H9 (cell line): ENCODE measurements at regions not wholly inside any gene's neighbourhood (a gene's known extent, or its start where the extent isn't known, plus 50 kb on each side); places are given as distances from the start of the nearest gene placed in this dataset.

Experiments used
- DNase-seq: peaks from one replicate; pipeline ENCODE4 v3.0.0-alpha.2; 2017
- H2AFZ ChIP-seq: one replicate; pipeline ENCODE4 v1.6.1; 2013; ENCODE audit warnings: mild to moderate bottlenecking, low read length, control low read depth, moderate library complexity
- H2AK5ac ChIP-seq: 2 replicates; pipeline ENCODE4 v1.6.1; 2013; ENCODE audit warnings: low read length, control low read depth, mixed read lengths; ENCODE audit not compliant: insufficient read length
- H2BK120ac ChIP-seq: one replicate; pipeline ENCODE4 v1.6.1; 2013; ENCODE audit warnings: low read depth, mild to moderate bottlenecking, low read length, control low read depth, inconsistent platforms; ENCODE audit not compliant: poor library complexity, severe bottlenecking
- H2BK12ac ChIP-seq: 2 replicates; pipeline ENCODE4 v1.6.1; 2013; ENCODE audit warnings: low read length, control low read depth, mixed read lengths, low read depth; ENCODE audit not compliant: insufficient read length
- H2BK15ac ChIP-seq: 2 replicates; pipeline ENCODE4 v1.6.1; 2013; ENCODE audit warnings: low read depth, low read length, control low read depth
- H2BK20ac ChIP-seq: one replicate; pipeline ENCODE4 v1.6.1; 2013; ENCODE audit warnings: low read depth, mild to moderate bottlenecking, low read length, control low read depth, inconsistent platforms; ENCODE audit not compliant: poor library complexity, severe bottlenecking
- H2BK5ac ChIP-seq: 2 replicates; pipeline ENCODE4 v1.6.1; 2013; ENCODE audit warnings: low read length, control low read depth, mixed read lengths; ENCODE audit not compliant: insufficient read length
- H3K14ac ChIP-seq: 2 replicates; pipeline ENCODE4 v1.6.1; 2013; ENCODE audit warnings: low read length, control low read depth; ENCODE audit not compliant: insufficient read depth
- H3K18ac ChIP-seq: 2 replicates; pipeline ENCODE4 v1.6.1; 2013; ENCODE audit warnings: low read depth, mild to moderate bottlenecking, mixed read lengths, low read length, control low read depth; ENCODE audit not compliant: insufficient read length
- H3K23ac ChIP-seq: 2 replicates; pipeline ENCODE4 v1.6.1; 2013; ENCODE audit warnings: low read length, control low read depth, mixed read lengths, low read depth; ENCODE audit not compliant: insufficient read length
- H3K23me2 ChIP-seq: 2 replicates; pipeline ENCODE4 v1.6.1; 2013; ENCODE audit warnings: low read depth, mild to moderate bottlenecking, mixed read lengths, low read length, control low read depth; ENCODE audit not compliant: insufficient read length, poor library complexity, severe bottlenecking
- H3K27ac ChIP-seq: 2 replicates; pipeline ENCODE4 v1.5.1; 2013; ENCODE audit warnings: low read length, control low read depth, mixed read lengths, low read depth; ENCODE audit not compliant: insufficient read length
- H3K27me3 ChIP-seq: 2 replicates; pipeline ENCODE4 v1.6.1; 2013; ENCODE audit warnings: low read length, control low read depth, inconsistent platforms; ENCODE audit not compliant: insufficient read depth
- H3K4ac ChIP-seq: 2 replicates; pipeline ENCODE4 v1.6.1; 2013; ENCODE audit warnings: low read depth, mild to moderate bottlenecking, control low read depth, inconsistent platforms, low read length, moderate library complexity
- H3K4me1 ChIP-seq: 2 replicates; pipeline ENCODE4 v1.6.1; 2013; ENCODE audit warnings: low read length, control low read depth, inconsistent platforms; ENCODE audit not compliant: insufficient read depth
- H3K4me2 ChIP-seq: 2 replicates; pipeline ENCODE4 v1.6.1; 2013; ENCODE audit warnings: low read length, control low read depth, mixed read lengths; ENCODE audit not compliant: insufficient read length, insufficient read depth
- H3K56ac ChIP-seq: 2 replicates; pipeline ENCODE4 v1.6.1; 2013; ENCODE audit warnings: low read depth, mild to moderate bottlenecking, mixed read lengths, low read length, control low read depth; ENCODE audit not compliant: insufficient read length
- H3K79me1 ChIP-seq: 2 replicates; pipeline ENCODE4 v1.6.1; 2013; ENCODE audit warnings: low read depth, mild to moderate bottlenecking, moderate library complexity, low read length, control low read depth, inconsistent platforms; ENCODE audit not compliant: insufficient read depth, poor library complexity, severe bottlenecking
- H3K79me2 ChIP-seq: 2 replicates; pipeline ENCODE4 v1.6.1; 2013; ENCODE audit warnings: low read length, control low read depth, inconsistent platforms; ENCODE audit not compliant: insufficient read depth
- H3K9ac ChIP-seq: 2 replicates; pipeline ENCODE4 v1.6.1; 2013; ENCODE audit warnings: low read length, control low read depth, mixed read lengths; ENCODE audit not compliant: insufficient read length; ENCODE audit errors: extremely low read depth
- H3K9me3 ChIP-seq: one replicate; pipeline ENCODE4 v1.6.1; 2013; ENCODE audit warnings: low read depth, low read length, inconsistent platforms; ENCODE audit not compliant: control insufficient read depth
- H3T11ph ChIP-seq: one replicate; pipeline ENCODE4 v1.6.1; 2013; ENCODE audit warnings: mild to moderate bottlenecking, low read length, control low read depth, inconsistent platforms
- H4K20me1 ChIP-seq: one replicate; pipeline ENCODE4 v1.6.1; 2013; ENCODE audit not compliant: control insufficient read depth, insufficient read length, insufficient read depth
- H4K5ac ChIP-seq: 2 replicates; pipeline ENCODE4 v1.6.1; 2013; ENCODE audit warnings: low read depth, mild to moderate bottlenecking, mixed read lengths, low read length, control low read depth; ENCODE audit not compliant: insufficient read length
- H4K8ac ChIP-seq: replicated peaks from 2 replicates; pipeline ENCODE4 v1.6.1; 2013; ENCODE audit warnings: low read length, control low read depth, mixed read lengths, low read depth; ENCODE audit not compliant: insufficient read length
- H4K91ac ChIP-seq: 2 replicates; pipeline ENCODE4 v1.6.1; 2013; ENCODE audit warnings: low read depth, mild to moderate bottlenecking, moderate library complexity, mixed read lengths, low read length, control low read depth; ENCODE audit not compliant: insufficient read length
- H3K27ac Mint-ChIP-seq, 3 experiments: 2 replicates in 2 of 3; 3 replicates in 1 of 3; pipeline ENCODE4 v1.8.0; 2020 to 2021; ENCODE audit warnings: mixed read lengths in 3 of 3, mild to moderate bottlenecking in 1 of 3, moderate library complexity in 1 of 3
- H3K27me3 Mint-ChIP-seq: 2 replicates; pipeline ENCODE4 v1.8.0; 2021; ENCODE audit warnings: low read depth, mild to moderate bottlenecking, moderate library complexity, mixed read lengths
- H3K36me3 Mint-ChIP-seq, 3 experiments: 2 replicates in 2 of 3; 3 replicates in 1 of 3; pipeline ENCODE4 v1.8.0; 2020 to 2021; ENCODE audit warnings: low read depth in 3 of 3, mixed read lengths in 3 of 3; ENCODE audit not compliant: insufficient read depth in 1 of 3
- H3K4me1 Mint-ChIP-seq, 2 experiments: 2 replicates each; pipeline ENCODE4 v1.8.0; 2020; ENCODE audit warnings: mixed read lengths in 2 of 2
- H3K4me3 Mint-ChIP-seq, 2 experiments: 2 replicates in 1 of 2; 3 replicates in 1 of 2; pipeline ENCODE4 v1.8.0; 2020 to 2021; ENCODE audit warnings: mild to moderate bottlenecking in 2 of 2, mixed read lengths in 2 of 2, moderate library complexity in 1 of 2
- H3K9me3 Mint-ChIP-seq, 2 experiments: 2 replicates in 1 of 2; 3 replicates in 1 of 2; pipeline ENCODE4 v1.8.0; 2020; ENCODE audit warnings: mild to moderate bottlenecking in 2 of 2, mixed read lengths in 2 of 2, moderate library complexity in 1 of 2
- whole genome bisulfite sequencing: extraction: QIAGEN DNeasy Blood & Tissue Kit; methylation state at CpG from one replicate; pipeline ENCODE4 v1.1.7; 2013; ENCODE audit warnings: missing lambda C conversion rate, low lambda C conversion rate, mixed read lengths; ENCODE audit not compliant: insufficient read length; ENCODE audit errors: extremely low coverage; 5-methylcytosine and 5-hydroxymethylcytosine counted together
- TF ChIP-seq, protein P1 (sequence below): fragments of 200-600 bp; sonication (generic); conservative IDR thresholded peaks from 3 replicates; pipeline ENCODE4 v1.8.0; 2021; ENCODE audit warnings: antibody characterized with exemption, mild to moderate bottlenecking

DNA sequence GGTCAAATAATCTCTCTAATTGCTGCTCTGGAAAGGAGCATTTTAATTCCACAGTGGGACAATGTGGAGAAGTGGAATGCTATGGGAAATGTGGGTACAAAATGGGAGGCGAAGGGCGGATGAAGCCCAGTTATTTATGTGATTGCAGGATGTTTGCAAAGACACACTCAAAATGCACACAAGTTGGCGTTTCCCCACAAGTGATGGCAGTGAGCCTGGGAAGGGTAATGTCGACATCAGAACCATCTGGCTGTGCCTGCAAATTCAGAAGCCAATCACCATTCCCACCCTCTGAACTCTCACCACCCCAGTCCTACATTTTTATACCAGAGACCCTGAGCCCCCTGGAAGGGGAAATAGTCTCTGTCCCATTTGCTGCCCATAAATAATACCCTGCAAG lies 201.1 kb downstream of the SOX9 start:
- peaks cover 0 to 3% (median 0%) of the 10 kb centered on the region in 3 experiments; a peak in 1 of 7 replicates for H3K36me3 Mint-ChIP-seq
- H3K27ac Mint-ChIP-seq = no peak overlapping the region
- no peak overlapping the region for H3K4me3 Mint-ChIP-seq
- Histone ChIP-seq H3K23ac (no peak overlapping the region), H3K79me1 (no peaks in the 10 kb centered on the region), H3K18ac (no peak overlapping the region), H2BK120ac (no peak overlapping the region), H2BK12ac (no peak overlapping the region), H2AFZ (no peak overlapping the region), H3K9me3 (no peaks in the 10 kb centered on the region), H4K91ac (no peak overlapping the region), H3K79me2 (no peaks in the 10 kb centered on the region), H3K56ac (no peak overlapping the region), H4K5ac (no peak overlapping the region), H4K8ac (no peak overlapping the region), H3K4me2 (no peak overlapping the region), H3K9ac (no peak overlapping the region), H3K4me1 (0 out of 2 replicates have a peak, but pooled peaks cover 4% of the 10 kb centered on the region), H3K14ac (no peak overlapping the region), H2BK20ac (no peak overlapping the region), H3K27me3 (no peaks in the 10 kb centered on the region), H4K20me1 (no peaks in the 10 kb centered on the region), H2BK5ac (no peak overlapping the region), H2BK15ac (no peak overlapping the region), H3K4ac (no peak overlapping the region), H2AK5ac (no peak overlapping the region), H3K23me2 (no peaks in the 10 kb centered on the region), H3K27ac (no peak overlapping the region), H3T11ph (no peak overlapping the region)
- H3K4me1 Mint-ChIP-seq = peaks cover 11 to 13% of the 10 kb centered on the region in 2 experiments
- DNase-seq = no peak
- TF ChIP-seq, protein P1, sequence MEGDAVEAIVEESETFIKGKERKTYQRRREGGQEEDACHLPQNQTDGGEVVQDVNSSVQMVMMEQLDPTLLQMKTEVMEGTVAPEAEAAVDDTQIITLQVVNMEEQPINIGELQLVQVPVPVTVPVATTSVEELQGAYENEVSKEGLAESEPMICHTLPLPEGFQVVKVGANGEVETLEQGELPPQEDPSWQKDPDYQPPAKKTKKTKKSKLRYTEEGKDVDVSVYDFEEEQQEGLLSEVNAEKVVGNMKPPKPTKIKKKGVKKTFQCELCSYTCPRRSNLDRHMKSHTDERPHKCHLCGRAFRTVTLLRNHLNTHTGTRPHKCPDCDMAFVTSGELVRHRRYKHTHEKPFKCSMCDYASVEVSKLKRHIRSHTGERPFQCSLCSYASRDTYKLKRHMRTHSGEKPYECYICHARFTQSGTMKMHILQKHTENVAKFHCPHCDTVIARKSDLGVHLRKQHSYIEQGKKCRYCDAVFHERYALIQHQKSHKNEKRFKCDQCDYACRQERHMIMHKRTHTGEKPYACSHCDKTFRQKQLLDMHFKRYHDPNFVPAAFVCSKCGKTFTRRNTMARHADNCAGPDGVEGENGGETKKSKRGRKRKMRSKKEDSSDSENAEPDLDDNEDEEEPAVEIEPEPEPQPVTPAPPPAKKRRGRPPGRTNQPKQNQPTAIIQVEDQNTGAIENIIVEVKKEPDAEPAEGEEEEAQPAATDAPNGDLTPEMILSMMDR = no peak
- H3K9me3 Mint-ChIP-seq = peaks cover 0 to 3% of the 10 kb centered on the region in 2 experiments; a peak in 3 of 5 replicates
- WGBS = no CpG with 5 or more reads among the region's 4 CpGs
- peaks cover 6% of the 10 kb centered on the region for H3K27me3 Mint-ChIP-seq
